ENCODE measurements at regions not wholly inside any gene's neighbourhood (a gene's known extent, or its start where the extent isn't known, plus 50 kb on each side); places are given as distances from the start of the nearest gene placed in this dataset.
A peak's percentile ranks its signal among the peaks of the same experiment; 100 is the strongest.

DNA sequence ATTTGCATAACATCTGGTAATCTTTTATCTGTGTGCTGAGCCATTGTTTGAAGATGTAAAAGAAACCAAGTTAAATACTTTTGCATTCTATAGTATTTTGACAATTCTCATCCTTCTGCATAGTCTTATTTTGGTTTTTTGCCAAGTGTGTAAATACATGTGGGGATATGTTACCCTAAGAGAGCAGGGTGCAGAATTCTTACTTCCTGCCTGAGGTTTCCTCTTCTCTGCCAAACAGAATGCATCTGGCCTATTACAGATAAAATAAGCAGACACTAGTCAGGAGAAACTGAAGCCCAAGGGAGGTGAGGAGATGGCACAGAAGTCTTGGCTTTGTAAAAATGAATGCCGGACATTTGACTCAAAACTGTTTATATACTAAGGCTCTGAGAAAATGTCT, 462.1 kb downstream of the TMEM38B start:
- intact Hi-C loops (cut with DNase I): no loop called here
- no peak for FAIRE-seq
- H3K4me3 ChIP-seq (ENCODE audit: low read length in 3 of 3): no peak overlapping the region

DNA sequence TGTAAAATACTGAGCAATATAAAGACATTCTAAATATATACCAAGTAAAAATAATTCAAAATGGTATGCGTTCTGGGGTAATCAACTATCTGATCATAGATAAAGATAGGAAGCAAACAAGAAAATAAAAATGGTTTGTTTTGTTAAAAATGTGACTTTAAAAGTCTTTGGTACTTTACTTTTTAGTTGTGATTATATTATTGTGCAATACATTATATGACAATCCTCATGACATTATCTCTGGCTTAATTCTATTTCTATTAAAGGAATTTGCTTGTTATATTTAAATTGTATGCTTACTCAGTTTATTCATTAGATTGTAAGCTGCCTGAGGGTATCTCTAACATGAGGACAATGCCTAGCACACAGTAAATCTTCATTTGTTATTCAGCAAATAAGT, 477.9 kb downstream of the TMEM38B start:
- DNase-seq (no peak), FAIRE-seq (no peak)
- intact Hi-C loops (cut with DNase I): no loop called here
- TF ChIP-seq, protein P1, sequence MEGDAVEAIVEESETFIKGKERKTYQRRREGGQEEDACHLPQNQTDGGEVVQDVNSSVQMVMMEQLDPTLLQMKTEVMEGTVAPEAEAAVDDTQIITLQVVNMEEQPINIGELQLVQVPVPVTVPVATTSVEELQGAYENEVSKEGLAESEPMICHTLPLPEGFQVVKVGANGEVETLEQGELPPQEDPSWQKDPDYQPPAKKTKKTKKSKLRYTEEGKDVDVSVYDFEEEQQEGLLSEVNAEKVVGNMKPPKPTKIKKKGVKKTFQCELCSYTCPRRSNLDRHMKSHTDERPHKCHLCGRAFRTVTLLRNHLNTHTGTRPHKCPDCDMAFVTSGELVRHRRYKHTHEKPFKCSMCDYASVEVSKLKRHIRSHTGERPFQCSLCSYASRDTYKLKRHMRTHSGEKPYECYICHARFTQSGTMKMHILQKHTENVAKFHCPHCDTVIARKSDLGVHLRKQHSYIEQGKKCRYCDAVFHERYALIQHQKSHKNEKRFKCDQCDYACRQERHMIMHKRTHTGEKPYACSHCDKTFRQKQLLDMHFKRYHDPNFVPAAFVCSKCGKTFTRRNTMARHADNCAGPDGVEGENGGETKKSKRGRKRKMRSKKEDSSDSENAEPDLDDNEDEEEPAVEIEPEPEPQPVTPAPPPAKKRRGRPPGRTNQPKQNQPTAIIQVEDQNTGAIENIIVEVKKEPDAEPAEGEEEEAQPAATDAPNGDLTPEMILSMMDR (IDR thresholded peaks at IDR 0.05; ENCODE audit: borderline replicate concordance, extremely low read depth, insufficient read depth): no peak
- Histone ChIP-seq H3K27ac (ENCODE audit: low read depth in 2 of 2, low read length in 2 of 2) (no peak overlapping the region), H3K9ac (ENCODE audit: low read length in 3 of 3) (no peak overlapping the region), H3K4me3 (ENCODE audit: low read length in 3 of 3) (no peak overlapping the region), H3K9me3 (ENCODE audit: control insufficient read depth in 2 of 3, insufficient read depth in 1 of 3, low read length in 3 of 3) (peaks cover 0 to 2% (median 0%) of the 10 kb centered on the region in 3 donors), H3K4me1 (ENCODE audit: control insufficient read depth in 2 of 3, insufficient read depth in 2 of 3, low read depth in 1 of 3, low read length in 3 of 3) (peaks cover 0 to 3% (median 0%) of the 10 kb centered on the region in 3 donors), H3K36me3 (ENCODE audit: control insufficient read depth in 2 of 3, insufficient read depth in 3 of 3, low read length in 3 of 3) (no peaks in the 10 kb centered on the region), H3K27me3 (ENCODE audit: control insufficient read depth, insufficient read depth, low read length) (no peaks in the 10 kb centered on the region)

More for the DNA sequence above, 462.1 kb downstream of the TMEM38B start:
- H3K27me3 ChIP-seq (ENCODE audit: control insufficient read depth, insufficient read depth, low read length): no peaks in the 10 kb centered on the region
- no peaks in the 10 kb centered on the region for H3K9me3 ChIP-seq (ENCODE audit: control insufficient read depth in 2 of 3, insufficient read depth in 1 of 3, low read length in 3 of 3)
- no peak overlapping the region for H3K27ac ChIP-seq (ENCODE audit: low read depth in 2 of 2, low read length in 2 of 2)
- H3K9ac ChIP-seq (ENCODE audit: low read length in 3 of 3): no peak overlapping the region
- no peak for DNase-seq
- H3K36me3 ChIP-seq (ENCODE audit: control insufficient read depth in 2 of 3, insufficient read depth in 3 of 3, low read length in 3 of 3): no peaks in the 10 kb centered on the region
- H3K4me1 ChIP-seq (ENCODE audit: control insufficient read depth in 2 of 3, insufficient read depth in 2 of 3, low read depth in 1 of 3, low read length in 3 of 3): no peaks in the 10 kb centered on the region
- TF ChIP-seq, protein P1 (IDR thresholded peaks at IDR 0.05; ENCODE audit: borderline replicate concordance, extremely low read depth, insufficient read depth): no peak

DNA sequence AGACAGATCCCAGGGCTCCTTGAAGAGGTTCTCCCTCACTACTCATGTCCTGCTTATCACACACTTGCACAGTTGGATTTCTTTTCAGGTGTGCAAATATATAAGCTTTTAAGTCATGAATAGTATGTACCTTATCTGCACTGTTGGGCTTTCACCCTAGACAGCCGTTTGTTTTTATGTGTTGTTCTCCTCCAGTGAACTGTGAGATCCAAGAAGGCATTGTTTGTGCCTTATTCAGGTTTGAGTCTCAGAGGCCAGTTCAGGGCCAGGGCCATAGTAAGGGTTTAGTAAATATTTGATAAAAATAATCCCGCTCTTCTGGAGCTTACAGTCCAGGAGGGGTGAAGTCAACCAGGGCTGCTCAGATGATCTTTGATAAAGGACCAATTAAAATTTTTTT, 480.0 kb downstream of the TMEM38B start:
- H3K27me3 ChIP-seq (ENCODE audit: control insufficient read depth, insufficient read depth, low read length): no peaks in the 10 kb centered on the region
- peaks cover 0 to 3% (median 2%) of the 10 kb centered on the region in 3 donors for H3K4me1 ChIP-seq (ENCODE audit: control insufficient read depth in 2 of 3, insufficient read depth in 2 of 3, low read depth in 1 of 3, low read length in 3 of 3)
- peak; percentile 33 for FAIRE-seq
- peaks cover 0 to 2% (median 0%) of the 10 kb centered on the region in 3 donors for H3K9me3 ChIP-seq (ENCODE audit: control insufficient read depth in 2 of 3, insufficient read depth in 1 of 3, low read length in 3 of 3)
- TF ChIP-seq, protein P1 (IDR thresholded peaks at IDR 0.05; ENCODE audit: borderline replicate concordance, extremely low read depth, insufficient read depth): no peak
- H3K9ac ChIP-seq (ENCODE audit: low read length in 3 of 3): no peak overlapping the region
- H3K4me3 ChIP-seq (ENCODE audit: low read length in 3 of 3): no peak overlapping the region
- peak in 2 of 5 donors; percentile 53 to 55 for DNase-seq
- H3K27ac ChIP-seq (ENCODE audit: low read depth in 2 of 2, low read length in 2 of 2): no peak overlapping the region
- intact Hi-C loops (cut with DNase I): no loop called here
- H3K36me3 ChIP-seq (ENCODE audit: control insufficient read depth in 2 of 3, insufficient read depth in 3 of 3, low read length in 3 of 3): no peaks in the 10 kb centered on the region

- intact Hi-C loops (cut with DNase I): no loop called here
- H3K4me3 ChIP-seq (ENCODE audit: low read length in 3 of 3): no peak overlapping the region
- H3K4me1 ChIP-seq (ENCODE audit: control insufficient read depth in 2 of 3, insufficient read depth in 2 of 3, low read depth in 1 of 3, low read length in 3 of 3): peaks cover 0 to 3% (median 2%) of the 10 kb centered on the region in 3 donors
- no peaks in the 10 kb centered on the region for H3K27me3 ChIP-seq (ENCODE audit: control insufficient read depth, insufficient read depth, low read length)
- peak overlapping the region in 1 of 2 donors; percentile 47 for H3K27ac ChIP-seq (ENCODE audit: low read depth in 2 of 2, low read length in 2 of 2)
- no peaks in the 10 kb centered on the region for H3K36me3 ChIP-seq (ENCODE audit: control insufficient read depth in 2 of 3, insufficient read depth in 3 of 3, low read length in 3 of 3)
- no peaks in the 10 kb centered on the region for H3K9me3 ChIP-seq (ENCODE audit: control insufficient read depth in 2 of 3, insufficient read depth in 1 of 3, low read length in 3 of 3)
- DNase-seq (no peak), FAIRE-seq (no peak)
- TF ChIP-seq, protein P1 (IDR thresholded peaks at IDR 0.05; ENCODE audit: borderline replicate concordance, extremely low read depth, insufficient read depth): no peak
- no peak overlapping the region for H3K9ac ChIP-seq (ENCODE audit: low read length in 3 of 3)
Measured at GRCh38 chr9:106177216-106177615, 482.9 kb downstream of the TMEM38B start.

All from kidney (tissue), 13 donors.